IMR-90 (cell line): ENCODE measurements at regions not wholly inside any gene's neighbourhood (a gene's known extent, or its start where the extent isn't known, plus 50 kb on each side); places are given as distances from the start of the nearest gene placed in this dataset.

Experiments
- ATAC-seq: fragments of 200-7000 bp; cut with Tn5 transposase; 2 replicates; pipeline ENCODE4 v1.9.1; 2020; ENCODE audit warnings: low read depth, mild to moderate bottlenecking, moderate library complexity
- BruUV-seq: library from RNA; stranded (reverse); fragments of 400-500 nt; replicated peaks from 2 replicates; lab custom pipeline; 2021; lab: Mats Ljungman, UMichigan
- CTCF ChIA-PET: fragments of 300-600 bp; formaldehyde crosslinking; extraction: SDS; loops from one replicate; lab custom pipeline; 2021; ENCODE audit warnings: antibody characterized with exemption; lab: Yijun Ruan, JAX
- POLR2A ChIA-PET: fragments of 300-600 bp; sonication (Branson Sonifier 250); formaldehyde crosslinking; loops from one replicate; lab custom pipeline; 2022; ENCODE audit warnings: antibody characterized with exemption; ENCODE audit not compliant: unreplicated experiment; lab: Charles Lee
- DNase-seq: peaks from one replicate; pipeline ENCODE4 v3.0.0; 2013
- H2AFZ ChIP-seq: replicated peaks from 2 replicates; pipeline ENCODE3; 2013; ENCODE audit warnings: low read length, mild to moderate bottlenecking; ENCODE audit not compliant: poor library complexity
- H2AK5ac ChIP-seq: 2 replicates; pipeline ENCODE4 v1.6.1; 2013; ENCODE audit warnings: low read depth, low read length, inconsistent platforms
- H2AK9ac ChIP-seq: replicated peaks from 2 replicates; pipeline ENCODE3; 2013; ENCODE audit warnings: mild to moderate bottlenecking, low read depth, low read length, moderate library complexity; ENCODE audit not compliant: poor library complexity
- H2BK120ac ChIP-seq: 2 replicates; pipeline ENCODE4 v1.6.1; 2013; ENCODE audit warnings: low read depth, low read length, inconsistent platforms
- H2BK15ac ChIP-seq: 3 replicates; pipeline ENCODE4 v1.6.1; 2013; ENCODE audit warnings: low read depth, low read length, inconsistent platforms
- H2BK20ac ChIP-seq: 2 replicates; pipeline ENCODE4 v1.6.1; 2013; ENCODE audit warnings: low read depth, mild to moderate bottlenecking, inconsistent platforms, low read length, moderate library complexity
- H2BK5ac ChIP-seq: 2 replicates; pipeline ENCODE4 v1.6.1; 2013; ENCODE audit warnings: mild to moderate bottlenecking, low read depth, low read length, inconsistent platforms; ENCODE audit not compliant: poor library complexity, severe bottlenecking
- H3K14ac ChIP-seq: replicated peaks from 2 replicates; pipeline ENCODE4 v1.6.1; 2013; ENCODE audit warnings: low read depth, low read length, inconsistent platforms
- H3K18ac ChIP-seq: 2 replicates; pipeline ENCODE4 v1.6.1; 2013; ENCODE audit warnings: low read depth, low read length, control low read depth
- H3K23ac ChIP-seq: 2 replicates; pipeline ENCODE4 v1.6.1; 2013; ENCODE audit warnings: low read depth, low read length, inconsistent platforms
- H3K27ac ChIP-seq: 2 replicates; pipeline ENCODE4 v1.5.1; 2013; ENCODE audit warnings: mild to moderate bottlenecking, control low read depth, low read length; ENCODE audit not compliant: insufficient read depth
- H3K27me3 ChIP-seq: 2 replicates; pipeline ENCODE4 v1.6.1; 2013; ENCODE audit warnings: low read length; ENCODE audit not compliant: control insufficient read depth, insufficient read depth
- H3K36me3 ChIP-seq: 2 replicates; pipeline ENCODE4 v1.6.1; 2013; ENCODE audit warnings: low read length, mixed read lengths; ENCODE audit not compliant: control insufficient read depth, insufficient read depth
- H3K4ac ChIP-seq: 2 replicates; pipeline ENCODE4 v1.6.1; 2013; ENCODE audit warnings: low read depth, low read length, inconsistent platforms
- H3K4me1 ChIP-seq: 2 replicates; pipeline ENCODE4 v1.6.1; 2013; ENCODE audit warnings: low read length, mixed read lengths; ENCODE audit not compliant: control insufficient read depth, insufficient read depth
- H3K4me2 ChIP-seq: 2 replicates; pipeline ENCODE4 v1.6.1; 2013; ENCODE audit warnings: low read depth, mild to moderate bottlenecking, control low read depth, low read length, moderate library complexity
- H3K4me3 ChIP-seq: 2 replicates; pipeline ENCODE4 v1.5.1; 2013; ENCODE audit warnings: low read depth, mild to moderate bottlenecking, control low read depth, low read length, moderate library complexity; ENCODE audit not compliant: insufficient read depth
- H3K56ac ChIP-seq: 2 replicates; pipeline ENCODE4 v1.6.1; 2013; ENCODE audit warnings: low read length, inconsistent platforms; ENCODE audit not compliant: insufficient read depth; ENCODE audit errors: extremely low read depth
- H3K79me1 ChIP-seq, 2 experiments: 2 replicates each; pipeline ENCODE4 v1.6.1; 2013; ENCODE audit warnings: low read length in 2 of 2, inconsistent platforms in 1 of 2, low read depth in 1 of 2
- H3K9ac ChIP-seq: 2 replicates; pipeline ENCODE4 v1.6.1; 2013; ENCODE audit warnings: low read depth, low read length, control low read depth
- H3K9me1 ChIP-seq: 2 replicates; pipeline ENCODE4 v1.6.1; 2013; ENCODE audit warnings: low read length, inconsistent platforms; ENCODE audit not compliant: insufficient read depth
- H3K9me3 ChIP-seq: 2 replicates; pipeline ENCODE4 v1.6.1; 2013; ENCODE audit warnings: low read length; ENCODE audit not compliant: control insufficient read depth, insufficient read depth
- H4K20me1 ChIP-seq: 2 replicates; pipeline ENCODE4 v1.6.1; 2013; ENCODE audit warnings: low read length, inconsistent platforms; ENCODE audit not compliant: insufficient read depth
- H4K5ac ChIP-seq: 2 replicates; pipeline ENCODE4 v1.6.1; 2013; ENCODE audit warnings: mild to moderate bottlenecking, low read depth, low read length, control low read depth
- H4K8ac ChIP-seq, 2 experiments: 2 replicates each; pipeline ENCODE4 v1.6.1; 2013; ENCODE audit warnings: low read depth in 2 of 2, low read length in 2 of 2, control low read depth in 1 of 2, inconsistent platforms in 1 of 2
- H4K91ac ChIP-seq: 2 replicates; pipeline ENCODE4 v1.6.1; 2013; ENCODE audit warnings: low read depth, low read length, inconsistent platforms; ENCODE audit not compliant: insufficient read depth
- CEBPB ChIP-seq: IDR thresholded peaks from 2 replicates; pipeline ENCODE4 v1.6.1; 2012; ENCODE audit warnings: low read depth, low read length, improper control_type of control experiment
- CTCF ChIP-seq: conservative IDR thresholded peaks from 2 replicates; pipeline ENCODE4 v1.5.1; 2012; ENCODE audit warnings: mild to moderate bottlenecking, low read depth, low read length, improper control_type of control experiment
- RAD21 ChIP-seq: IDR thresholded peaks from 2 replicates; pipeline ENCODE4 v1.6.1; 2012; ENCODE audit warnings: low read length, improper control_type of control experiment
- SMC3 ChIP-seq: fragments of 150-350 bp; IDR thresholded peaks from 2 replicates; pipeline ENCODE4 v1.6.1; 2016; ENCODE audit warnings: low read depth, mild to moderate bottlenecking, antibody characterized with exemption, low read length, moderate library complexity
- WGBS, 2 experiments: methylation state at CpG; one replicate each; pipeline versions ENCODE4 v1.1.5 to v1.1.7; 2013; ENCODE audit warnings: missing lambda C conversion rate in 2 of 2; ENCODE audit not compliant: insufficient read length in 1 of 2; ENCODE audit errors: extremely low coverage in 2 of 2; 5-methylcytosine and 5-hydroxymethylcytosine counted together
- dilution Hi-C: fragments of 300-500 bp; cut with HindIII; formaldehyde crosslinking; loops from one replicate; pipeline ENCODE4 v1.14.3; 2018; ENCODE audit warnings: low sequenced_read_pairs; ENCODE audit not compliant: unreplicated experiment
- in situ Hi-C: fragments of 300-500 bp; cut with MboI; formaldehyde crosslinking; loops from 3 replicates; pipeline ENCODE4 v1.14.3; 2019; ENCODE audit warnings: low sequenced_read_pairs, inconsistent platforms, mixed read lengths
- intact Hi-C: fragments of 100-400 bp; cut with micrococcal nuclease; formaldehyde crosslinking; loops from 2 replicates; pipeline ENCODE4 v1.10.0; 2022

DNA sequence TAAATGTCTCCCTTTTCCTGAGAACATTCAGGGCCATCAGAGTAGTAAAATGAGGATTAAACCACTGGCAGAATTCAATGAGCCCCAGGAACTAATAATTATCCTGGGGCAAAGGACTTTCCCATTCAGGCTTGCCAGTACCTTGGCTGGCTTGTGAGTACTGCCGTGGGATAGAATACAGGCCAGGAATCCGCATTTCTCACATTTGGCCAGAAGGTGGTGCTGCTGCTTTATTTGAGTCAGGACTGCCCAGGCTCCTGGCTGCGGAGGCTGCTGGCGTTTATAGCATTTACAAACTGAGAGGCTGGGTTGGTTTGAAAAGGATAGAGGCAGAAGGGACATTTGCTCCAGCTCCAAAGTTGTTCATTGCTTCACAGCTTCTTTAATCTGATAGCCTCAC lies 91.4 kb downstream of the RTL9 start:
- DNase-seq (peak; percentile 63), ATAC-seq (peak; percentile 99)
- H2AFZ ChIP-seq = no peak overlapping the region
- intact Hi-C loops = loop anchor here (1.0 to 5.0 kb wide), 6 partner anchors 215 to 997 kb away; no protein-coding TSS in a partner anchor
- no peak overlapping the region for H4K5ac ChIP-seq
- no peak overlapping the region for H2BK20ac ChIP-seq
- no peak overlapping the region for H3K4ac ChIP-seq
- H3K27me3 ChIP-seq = peaks cover 30% of the 10 kb centered on the region
- no peak overlapping the region for H4K8ac ChIP-seq
- H3K79me1 ChIP-seq = no peaks in the 10 kb centered on the region
- no peak overlapping the region for H2BK15ac ChIP-seq
- no peak overlapping the region for H2AK9ac ChIP-seq
- H3K36me3 ChIP-seq = no peaks in the 10 kb centered on the region
- no peak overlapping the region for H3K4me3 ChIP-seq
- no peak overlapping the region for H4K91ac ChIP-seq
- H3K56ac ChIP-seq = no peak overlapping the region
- CTCF ChIA-PET = interaction anchor here (0.6 to 1.1 kb wide), 3 partner anchors 330 to 403 kb away, joined by 3 to 4 read pairs (median 3); no protein-coding TSS in a partner anchor
- H3K9ac ChIP-seq = no peak overlapping the region
- no peak overlapping the region for H3K23ac ChIP-seq
- no peak overlapping the region for H2BK5ac ChIP-seq
- BruUV-seq = no TSS peak
- H3K9me3 ChIP-seq = no peaks in the 10 kb centered on the region
- TF ChIP-seq SMC3 (peak; percentile 74), RAD21 (peak; percentile 84), CEBPB (no peak), CTCF (peak; percentile 84)
- POLR2A ChIA-PET = no interaction called here
- no peak overlapping the region for H2BK120ac ChIP-seq
- no peak overlapping the region for H2AK5ac ChIP-seq
- H3K4me2 ChIP-seq = no peak overlapping the region
- in situ Hi-C loops = loop anchor here (5.0 to 10.0 kb wide), 2 partner anchors 397 to 795 kb away; no protein-coding TSS in a partner anchor
- no peak overlapping the region for H3K27ac ChIP-seq
- no peaks in the 10 kb centered on the region for H4K20me1 ChIP-seq
- no CpG with 5 or more reads among the region's 4 CpGs for WGBS, 2 experiments
- no peaks in the 10 kb centered on the region for H3K9me1 ChIP-seq
- H3K14ac ChIP-seq = no peak overlapping the region
- H3K4me1 ChIP-seq = no peaks in the 10 kb centered on the region
- dilution Hi-C loops = no loop called here
- no peak overlapping the region for H3K18ac ChIP-seq
